HepG2 (cell line): ENCODE measurements at regions not wholly inside any gene's neighbourhood (a gene's known extent, or its start where the extent isn't known, plus 50 kb on each side); places are given as distances from the start of the nearest gene placed in this dataset.

ENCODE experiments used
- ATAC-seq: fragments of 200-7000 bp; cut with Tn5 transposase; 3 replicates; pipeline ENCODE4 v1.9.1; 2020; ENCODE audit warnings: mild to moderate bottlenecking, moderate library complexity
- BruUV-seq: library from RNA; stranded (reverse); fragments of 400-500 nt; replicated peaks from 2 replicates; lab custom pipeline; 2021; lab: Mats Ljungman, UMichigan
- CTCF ChIA-PET: fragments of 300-600 bp; formaldehyde crosslinking; extraction: SDS; loops from one replicate; lab custom pipeline; 2021; ENCODE audit warnings: low total read pairs, inconsistent platforms, low intra/inter-chr PET ratio; lab: Yijun Ruan, JAX
- POLR2A ChIA-PET: fragments of 350-600 bp; sonication (Branson Sonifier 250); formaldehyde crosslinking; loops from one replicate; lab custom pipeline; 2020; ENCODE audit warnings: antibody characterized with exemption, inconsistent platforms; lab: Yijun Ruan, JAX
- DNase-seq: peaks from one replicate; pipeline ENCODE4 v3.0.0-alpha.2; 2015; ENCODE audit warnings: low spot score
- FAIRE-seq: peaks from 3 replicates; lab custom pipeline; 2011; peaks lifted over from hg19 to GRCh38; lab: Jason Lieb, UNC
- H2AFZ ChIP-seq: one replicate; pipeline ENCODE4 v1.6.1; 2011; ENCODE audit warnings: low read length, inconsistent platforms
- H3K27ac ChIP-seq: fragments of 300-600 bp; 3 replicates; pipeline ENCODE4 v1.8.0; 2011; ENCODE audit warnings: mixed run types, mild to moderate bottlenecking, mixed read lengths, low read length, inconsistent platforms; ENCODE audit not compliant: insufficient read depth; ENCODE audit errors: extremely low read length
- H3K27me3 ChIP-seq, 2 experiments: fragments of 200-600 bp in 1 of 2; 2 replicates in 1 of 2; 3 replicates in 1 of 2; pipeline versions ENCODE4 v1.6.0 to v1.8.0; 2011; ENCODE audit warnings: low read length in 2 of 2, mild to moderate bottlenecking in 2 of 2, moderate library complexity in 2 of 2, inconsistent platforms in 1 of 2; ENCODE audit not compliant: insufficient read depth in 2 of 2, control insufficient read depth in 1 of 2
- H3K36me3 ChIP-seq, 2 experiments: fragments of 200-600 bp in 1 of 2; replicated peaks in 1 of 2; 2 replicates in 1 of 2; 3 replicates in 1 of 2; pipeline versions ENCODE4 v1.5.1 to v1.8.0; 2011; ENCODE audit warnings: low read length in 2 of 2, inconsistent platforms in 1 of 2; ENCODE audit not compliant: insufficient read depth in 2 of 2, control insufficient read depth in 1 of 2
- H3K4me1 ChIP-seq: 2 replicates; pipeline ENCODE4 v1.5.1; 2012; ENCODE audit warnings: low read length, inconsistent platforms; ENCODE audit not compliant: insufficient read depth
- H3K4me2 ChIP-seq: 2 replicates; pipeline ENCODE4 v1.6.0; 2011; ENCODE audit warnings: low read depth, low read length, inconsistent platforms
- H3K4me3 ChIP-seq, 3 experiments: fragments of 200-600 bp in 1 of 3; sonication (generic), shearing (Covaris generic) in 1 of 3; replicated peaks in 1 of 3; 2 replicates each; pipeline ENCODE4 v1.5.1; 2011 to 2016; ENCODE audit warnings: low read length in 3 of 3, inconsistent platforms in 2 of 3, low read depth in 2 of 3, mild to moderate bottlenecking in 2 of 3, control low read depth in 1 of 3, mixed read lengths in 1 of 3; ENCODE audit not compliant: insufficient read depth in 1 of 3
- H3K79me2 ChIP-seq: one replicate; pipeline ENCODE4 v1.6.1; 2011; ENCODE audit warnings: low read length, inconsistent platforms; ENCODE audit not compliant: insufficient read depth
- H3K9ac ChIP-seq: 2 replicates; pipeline ENCODE4 v1.6.0; 2011; ENCODE audit warnings: mild to moderate bottlenecking, low read depth, low read length, inconsistent platforms; ENCODE audit not compliant: insufficient read depth
- H3K9me3 ChIP-seq: 2 replicates; pipeline ENCODE4 v1.5.1; 2012; ENCODE audit warnings: mild to moderate bottlenecking, low read length
- H4K20me1 ChIP-seq: 2 replicates; pipeline ENCODE4 v1.6.0; 2011; ENCODE audit warnings: inconsistent platforms, mild to moderate bottlenecking, low read length, moderate library complexity; ENCODE audit not compliant: insufficient read depth
- ARID3A ChIP-seq: IDR thresholded peaks from 2 replicates; pipeline ENCODE4 v1.6.1; 2012; ENCODE audit warnings: low read depth, low read length, improper control_type of control experiment
- FOSL2 ChIP-seq: sonication (generic); formaldehyde crosslinking; IDR thresholded peaks from 2 replicates; pipeline ENCODE4 v1.4.0; 2020; ENCODE audit warnings: missing genetic modification reagents
- KDM5A ChIP-seq: fragments of 200-600 bp; sonication (generic); IDR thresholded peaks from 2 replicates; pipeline ENCODE4 v1.7.0; 2018; ENCODE audit warnings: antibody characterized with exemption, mild to moderate bottlenecking, low read length, borderline replicate concordance
- MYC ChIP-seq: sonication (generic); formaldehyde crosslinking; IDR thresholded peaks from 2 replicates; pipeline ENCODE4 v1.9.0; 2021; ENCODE audit warnings: missing genetic modification reagents, borderline replicate concordance
- MZF1 ChIP-seq: sonication (generic); formaldehyde crosslinking; IDR thresholded peaks from 2 replicates; pipeline ENCODE4 v1.8.1; 2023; ENCODE audit warnings: mild to moderate bottlenecking, missing genetic modification reagents, borderline replicate concordance
- ONECUT2 ChIP-seq: sonication (generic); formaldehyde crosslinking; IDR thresholded peaks from 2 replicates; pipeline ENCODE4 v1.4.0; 2020; ENCODE audit warnings: missing genetic modification reagents
- REPIN1 ChIP-seq: sonication (generic); formaldehyde crosslinking; IDR thresholded peaks from 2 replicates; pipeline ENCODE4 v1.8.0; 2022; ENCODE audit warnings: missing genetic modification reagents, low read depth, mild to moderate bottlenecking, borderline replicate concordance
- SAP130 ChIP-seq: IDR thresholded peaks from 2 replicates; pipeline ENCODE4 v1.6.1; 2016; ENCODE audit warnings: low read depth
- ZNF746 ChIP-seq: sonication (generic); formaldehyde crosslinking; IDR thresholded peaks from 2 replicates; pipeline ENCODE4 v1.8.0; 2022; ENCODE audit warnings: mild to moderate bottlenecking, missing genetic modification reagents
- WGBS: methylation state at CpG from one replicate; pipeline ENCODE4 v1.1.6; 2017; ENCODE audit warnings: low lambda C conversion rate; 5-methylcytosine and 5-hydroxymethylcytosine counted together
- in situ Hi-C: cut with HindIII; loops from 2 replicates; pipeline ENCODE4 v1.10.0; 2017; ENCODE audit warnings: low pct_unique_long_range_greater_than_20kb; ENCODE audit not compliant: extremely low pct_ligation_motif_present
- intact Hi-C: fragments of 100-400 bp; cut with micrococcal nuclease; formaldehyde crosslinking; loops from one replicate; pipeline ENCODE4 v1.10.0; 2022; ENCODE audit not compliant: unreplicated experiment
- TF ChIP-seq, protein P1 (sequence below): sonication (generic); formaldehyde crosslinking; IDR thresholded peaks from 2 replicates; pipeline ENCODE4 v1.5.1; 2020; ENCODE audit warnings: missing genetic modification reagents, mild to moderate bottlenecking, borderline replicate concordance
- TF ChIP-seq, protein P2 (sequence below): sonication (generic); formaldehyde crosslinking; IDR thresholded peaks from 2 replicates; pipeline ENCODE4 v1.5.1; 2020; ENCODE audit warnings: mild to moderate bottlenecking, missing genetic modification reagents, moderate library complexity

DNA sequence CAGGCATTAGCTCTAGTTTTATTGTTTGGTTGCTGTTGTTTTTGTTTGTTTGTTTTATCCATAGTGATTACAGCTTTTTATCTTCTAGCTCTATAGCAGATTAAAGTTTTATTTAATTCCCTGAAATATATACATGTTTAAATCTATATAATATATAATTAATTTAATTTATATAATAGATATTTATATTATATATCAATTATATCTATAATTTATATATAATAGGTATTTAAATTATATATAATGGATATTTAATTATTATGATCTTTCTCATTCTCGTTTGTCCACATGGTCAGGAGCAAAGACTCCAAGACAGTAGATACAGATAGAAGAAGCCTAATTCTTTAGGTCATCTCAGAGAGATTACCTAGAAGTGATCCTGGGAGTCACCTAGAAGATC lies 238.8 kb upstream of the GPR149 start:
- H3K4me3 ChIP-seq, result no peak overlapping the region
- H3K4me1 ChIP-seq, result no peaks in the 10 kb centered on the region
- H3K9ac ChIP-seq, result no peak overlapping the region
- ChIA-PET CTCF (no interaction called here), POLR2A (no interaction called here)
- no TSS peak for BruUV-seq
- no peaks in the 10 kb centered on the region for H3K9me3 ChIP-seq
- no peak overlapping the region for H3K4me2 ChIP-seq
- H4K20me1 ChIP-seq, result no peaks in the 10 kb centered on the region
- H2AFZ ChIP-seq, result no peak overlapping the region
- no peak for FAIRE-seq
- no peak for ATAC-seq
- intact Hi-C loops, result no loop called here
- H3K27ac ChIP-seq, result no peak overlapping the region
- TF ChIP-seq, protein P1, sequence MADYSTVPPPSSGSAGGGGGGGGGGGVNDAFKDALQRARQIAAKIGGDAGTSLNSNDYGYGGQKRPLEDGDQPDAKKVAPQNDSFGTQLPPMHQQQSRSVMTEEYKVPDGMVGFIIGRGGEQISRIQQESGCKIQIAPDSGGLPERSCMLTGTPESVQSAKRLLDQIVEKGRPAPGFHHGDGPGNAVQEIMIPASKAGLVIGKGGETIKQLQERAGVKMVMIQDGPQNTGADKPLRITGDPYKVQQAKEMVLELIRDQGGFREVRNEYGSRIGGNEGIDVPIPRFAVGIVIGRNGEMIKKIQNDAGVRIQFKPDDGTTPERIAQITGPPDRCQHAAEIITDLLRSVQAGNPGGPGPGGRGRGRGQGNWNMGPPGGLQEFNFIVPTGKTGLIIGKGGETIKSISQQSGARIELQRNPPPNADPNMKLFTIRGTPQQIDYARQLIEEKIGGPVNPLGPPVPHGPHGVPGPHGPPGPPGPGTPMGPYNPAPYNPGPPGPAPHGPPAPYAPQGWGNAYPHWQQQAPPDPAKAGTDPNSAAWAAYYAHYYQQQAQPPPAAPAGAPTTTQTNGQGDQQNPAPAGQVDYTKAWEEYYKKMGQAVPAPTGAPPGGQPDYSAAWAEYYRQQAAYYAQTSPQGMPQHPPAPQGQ, result no peak
- TF ChIP-seq REPIN1 (CRISPR knock-in tag) (no peak), SAP130 (CRISPR knock-in tag) (no peak), ZNF746 (no peak), MYC (CRISPR knock-in tag) (no peak), ONECUT2 (CRISPR knock-in tag) (no peak), ARID3A (no peak), MZF1 (CRISPR knock-in tag) (no peak), KDM5A (no peak), FOSL2 (no peak)
- TF ChIP-seq, protein P2, sequence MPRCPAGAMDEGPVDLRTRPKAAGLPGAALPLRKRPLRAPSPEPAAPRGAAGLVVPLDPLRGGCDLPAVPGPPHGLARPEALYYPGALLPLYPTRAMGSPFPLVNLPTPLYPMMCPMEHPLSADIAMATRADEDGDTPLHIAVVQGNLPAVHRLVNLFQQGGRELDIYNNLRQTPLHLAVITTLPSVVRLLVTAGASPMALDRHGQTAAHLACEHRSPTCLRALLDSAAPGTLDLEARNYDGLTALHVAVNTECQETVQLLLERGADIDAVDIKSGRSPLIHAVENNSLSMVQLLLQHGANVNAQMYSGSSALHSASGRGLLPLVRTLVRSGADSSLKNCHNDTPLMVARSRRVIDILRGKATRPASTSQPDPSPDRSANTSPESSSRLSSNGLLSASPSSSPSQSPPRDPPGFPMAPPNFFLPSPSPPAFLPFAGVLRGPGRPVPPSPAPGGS (CRISPR knock-in tag), result no peak
- H3K79me2 ChIP-seq, result no peaks in the 10 kb centered on the region
- WGBS, result 0% methylated on average over 1 of the region's 1 CpG
- H3K36me3 ChIP-seq, result no peaks in the 10 kb centered on the region
- no peak for DNase-seq
- no peaks in the 10 kb centered on the region for H3K27me3 ChIP-seq
- in situ Hi-C loops, result no loop called here
